A673 (cell line): ENCODE measurements at regions not wholly inside any gene's neighbourhood (a gene's known extent, or its start where the extent isn't known, plus 50 kb on each side); places are given as distances from the start of the nearest gene placed in this dataset.

Experiments used
- BruUV-seq: library from RNA; stranded (reverse); fragments of 400-500 nt; replicated peaks from 2 replicates; lab custom pipeline; 2021; lab: Mats Ljungman, UMichigan
- CTCF ChIA-PET: fragments of 300-600 bp; sonication (Branson Sonifier 250); formaldehyde crosslinking; loops from one replicate; lab custom pipeline; 2022; ENCODE audit warnings: antibody characterized with exemption; lab: Charles Lee
- POLR2A ChIA-PET: fragments of 300-600 bp; sonication (Branson Sonifier 250); formaldehyde crosslinking; loops from one replicate; lab custom pipeline; 2022; ENCODE audit warnings: antibody characterized with exemption; ENCODE audit not compliant: low non-redundant PET; lab: Charles Lee
- DNase-seq: peaks from one replicate; pipeline ENCODE4 v3.0.0-alpha.2; 2015; ENCODE audit warnings: low spot score
- H3K27ac ChIP-seq: fragments of 200-600 bp; sonication (generic); 2 replicates; pipeline ENCODE4 v1.5.1; 2016; ENCODE audit warnings: mixed run types, low read depth, mild to moderate bottlenecking, mixed read lengths, antibody characterized with exemption, low read length; ENCODE audit not compliant: poor library complexity, severe bottlenecking
- H3K27me3 ChIP-seq: fragments of 200-600 bp; sonication (generic); replicated peaks from 2 replicates; pipeline ENCODE4 v1.6.1; 2017; ENCODE audit warnings: mixed run types, low read depth, mild to moderate bottlenecking, mixed read lengths, antibody characterized with exemption, low read length; ENCODE audit not compliant: insufficient read depth, poor library complexity
- H3K36me3 ChIP-seq: fragments of 200-600 bp; sonication (generic); 2 replicates; pipeline ENCODE4 v1.6.1; 2016; ENCODE audit warnings: mixed run types, mild to moderate bottlenecking, mixed read lengths, antibody characterized with exemption, low read length; ENCODE audit not compliant: insufficient read depth, poor library complexity, severe bottlenecking
- H3K4me1 ChIP-seq: fragments of 200-600 bp; sonication (generic); 2 replicates; pipeline ENCODE4 v1.6.1; 2017; ENCODE audit warnings: mixed run types, mild to moderate bottlenecking, mixed read lengths, antibody characterized with exemption, low read length; ENCODE audit not compliant: insufficient read depth, poor library complexity, severe bottlenecking
- H3K4me3 ChIP-seq: fragments of 200-600 bp; sonication (generic); 2 replicates; pipeline ENCODE4 v1.5.1; 2016; ENCODE audit warnings: low read depth, mixed run types, mild to moderate bottlenecking, mixed read lengths, low read length; ENCODE audit not compliant: poor library complexity, severe bottlenecking
- H3K9me3 ChIP-seq: fragments of 200-600 bp; sonication (generic); 2 replicates; pipeline ENCODE4 v1.6.1; 2016; ENCODE audit warnings: mixed run types, low read depth, mild to moderate bottlenecking, mixed read lengths, antibody characterized with exemption, low read length; ENCODE audit not compliant: poor library complexity, severe bottlenecking
- EZH2 ChIP-seq: fragments of 200-600 bp; sonication (generic); IDR thresholded peaks from 2 replicates; pipeline ENCODE4 v1.6.1; 2017; ENCODE audit warnings: borderline replicate concordance, low read depth, mild to moderate bottlenecking, mixed read lengths, antibody characterized with exemption, low read length; ENCODE audit not compliant: poor library complexity, severe bottlenecking
- intact Hi-C: fragments of 100-400 bp; cut with micrococcal nuclease; formaldehyde crosslinking; loops from one replicate; pipeline ENCODE4 v1.10.0; 2022; ENCODE audit not compliant: unreplicated experiment
- TF ChIP-seq, protein P1 (sequence below): fragments of 300-800, 200-600 bp; sonication (generic); conservative IDR thresholded peaks from 2 replicates; pipeline ENCODE4 v1.5.1; 2017; ENCODE audit warnings: low read depth, mild to moderate bottlenecking, antibody characterized with exemption, low read length, moderate library complexity, mixed read lengths

DNA sequence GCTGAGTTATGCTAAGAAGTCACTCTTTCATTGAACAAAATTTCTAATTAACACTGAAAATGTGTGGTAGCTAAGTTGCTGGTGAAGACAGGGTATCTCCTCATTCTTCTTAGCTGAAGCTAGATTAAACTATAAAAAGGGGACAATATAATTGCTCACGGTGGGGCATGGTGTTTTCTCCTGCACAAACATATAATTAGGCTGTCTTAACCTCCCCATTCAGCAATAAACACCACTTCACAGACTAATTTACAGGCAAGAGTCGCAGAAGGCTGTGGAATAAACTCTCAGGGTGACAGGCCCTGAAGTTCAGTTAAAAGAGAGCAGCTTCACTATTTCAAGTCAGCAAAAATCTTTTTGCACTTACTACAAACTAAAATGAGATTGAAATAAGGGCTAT lies 338.9 kb upstream of the NT5E start:
- ChIA-PET CTCF (no interaction called here), POLR2A (no interaction called here)
- DNase-seq = no peak
- H3K4me1 ChIP-seq = peaks cover 20% of the 10 kb centered on the region
- no peak overlapping the region for H3K4me3 ChIP-seq
- no peak overlapping the region for H3K27ac ChIP-seq
- H3K36me3 ChIP-seq = no peaks in the 10 kb centered on the region
- intact Hi-C loops = no loop called here
- TF ChIP-seq EZH2 = no peak
- TF ChIP-seq, protein P1, sequence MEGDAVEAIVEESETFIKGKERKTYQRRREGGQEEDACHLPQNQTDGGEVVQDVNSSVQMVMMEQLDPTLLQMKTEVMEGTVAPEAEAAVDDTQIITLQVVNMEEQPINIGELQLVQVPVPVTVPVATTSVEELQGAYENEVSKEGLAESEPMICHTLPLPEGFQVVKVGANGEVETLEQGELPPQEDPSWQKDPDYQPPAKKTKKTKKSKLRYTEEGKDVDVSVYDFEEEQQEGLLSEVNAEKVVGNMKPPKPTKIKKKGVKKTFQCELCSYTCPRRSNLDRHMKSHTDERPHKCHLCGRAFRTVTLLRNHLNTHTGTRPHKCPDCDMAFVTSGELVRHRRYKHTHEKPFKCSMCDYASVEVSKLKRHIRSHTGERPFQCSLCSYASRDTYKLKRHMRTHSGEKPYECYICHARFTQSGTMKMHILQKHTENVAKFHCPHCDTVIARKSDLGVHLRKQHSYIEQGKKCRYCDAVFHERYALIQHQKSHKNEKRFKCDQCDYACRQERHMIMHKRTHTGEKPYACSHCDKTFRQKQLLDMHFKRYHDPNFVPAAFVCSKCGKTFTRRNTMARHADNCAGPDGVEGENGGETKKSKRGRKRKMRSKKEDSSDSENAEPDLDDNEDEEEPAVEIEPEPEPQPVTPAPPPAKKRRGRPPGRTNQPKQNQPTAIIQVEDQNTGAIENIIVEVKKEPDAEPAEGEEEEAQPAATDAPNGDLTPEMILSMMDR = no peak
- no peaks in the 10 kb centered on the region for H3K27me3 ChIP-seq
- no peaks in the 10 kb centered on the region for H3K9me3 ChIP-seq
- BruUV-seq = no TSS peak

DNA sequence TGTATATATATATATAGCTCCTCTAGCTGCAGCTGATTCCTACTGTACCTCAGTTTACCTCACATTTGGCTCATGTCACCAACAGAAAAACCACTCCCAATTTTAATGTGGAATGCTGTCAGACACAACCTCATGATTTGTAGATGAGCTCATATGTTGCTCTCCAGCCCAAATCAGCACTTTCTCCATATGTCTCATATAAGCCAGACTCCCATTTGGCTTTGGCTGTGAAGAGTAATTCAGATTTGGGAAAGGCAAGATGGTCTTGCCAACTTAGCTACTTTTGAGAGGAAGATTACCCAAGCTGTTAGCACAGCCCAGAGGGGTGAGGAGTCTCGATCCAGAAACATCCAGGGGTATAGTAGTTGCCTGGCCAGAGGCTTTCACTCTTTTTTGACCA lies 342.2 kb upstream of the NT5E start:
- CTCF ChIA-PET = no interaction called here

GRCh38 chr6:85096976-85097375 lies 332.6 kb upstream of the TBX18 start:
- CTCF ChIA-PET = no interaction called here
- H3K9me3 ChIP-seq = peaks cover 8% of the 10 kb centered on the region
- intact Hi-C loops = no loop called here
- no peak overlapping the region for H3K4me3 ChIP-seq
- no peak for TF ChIP-seq EZH2
- TF ChIP-seq, protein P1 = no peak
- no TSS peak for BruUV-seq
- H3K4me1 ChIP-seq = no peaks in the 10 kb centered on the region
- H3K27me3 ChIP-seq = no peaks in the 10 kb centered on the region
- DNase-seq = no peak
- no peaks in the 10 kb centered on the region for H3K36me3 ChIP-seq
- H3K27ac ChIP-seq = no peak overlapping the region
- POLR2A ChIA-PET = no interaction called here

More for the DNA sequence above, 342.2 kb upstream of the NT5E start:
- Histone ChIP-seq H3K4me1 (peaks cover 9% of the 10 kb centered on the region), H3K27me3 (no peaks in the 10 kb centered on the region), H3K27ac (no peak overlapping the region), H3K36me3 (no peaks in the 10 kb centered on the region), H3K4me3 (no peak overlapping the region), H3K9me3 (no peaks in the 10 kb centered on the region)
- no TSS peak for BruUV-seq
- TF ChIP-seq EZH2 = no peak
- TF ChIP-seq, protein P1 = no peak
- intact Hi-C loops = no loop called here
- DNase-seq = no peak
- POLR2A ChIA-PET = no interaction called here
